ENCODE measurements at regions not wholly inside any gene's neighbourhood (a gene's known extent, or its start where the extent isn't known, plus 50 kb on each side); places are given as distances from the start of the nearest gene placed in this dataset.

DNA sequence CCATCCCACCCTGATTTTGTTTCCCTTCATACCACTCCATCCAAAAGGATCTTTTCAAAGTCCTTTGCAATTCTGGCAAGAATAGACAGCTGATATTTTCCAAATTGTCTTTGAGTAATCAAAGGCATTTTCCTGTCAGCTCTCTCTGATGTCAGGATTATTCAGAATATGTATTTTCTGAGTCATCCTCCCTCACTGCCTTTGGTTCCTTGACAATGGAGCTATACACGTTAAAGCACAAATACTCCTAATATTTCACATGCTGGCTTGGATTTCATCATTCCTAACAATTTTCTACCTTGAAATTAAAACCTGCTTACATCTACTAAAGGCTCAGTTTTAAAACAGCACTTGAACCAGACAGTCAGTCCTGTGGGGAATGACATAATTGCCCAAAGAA lies 379.4 kb downstream of the GADD45G start (continued):
- TF ChIP-seq, protein P1, sequence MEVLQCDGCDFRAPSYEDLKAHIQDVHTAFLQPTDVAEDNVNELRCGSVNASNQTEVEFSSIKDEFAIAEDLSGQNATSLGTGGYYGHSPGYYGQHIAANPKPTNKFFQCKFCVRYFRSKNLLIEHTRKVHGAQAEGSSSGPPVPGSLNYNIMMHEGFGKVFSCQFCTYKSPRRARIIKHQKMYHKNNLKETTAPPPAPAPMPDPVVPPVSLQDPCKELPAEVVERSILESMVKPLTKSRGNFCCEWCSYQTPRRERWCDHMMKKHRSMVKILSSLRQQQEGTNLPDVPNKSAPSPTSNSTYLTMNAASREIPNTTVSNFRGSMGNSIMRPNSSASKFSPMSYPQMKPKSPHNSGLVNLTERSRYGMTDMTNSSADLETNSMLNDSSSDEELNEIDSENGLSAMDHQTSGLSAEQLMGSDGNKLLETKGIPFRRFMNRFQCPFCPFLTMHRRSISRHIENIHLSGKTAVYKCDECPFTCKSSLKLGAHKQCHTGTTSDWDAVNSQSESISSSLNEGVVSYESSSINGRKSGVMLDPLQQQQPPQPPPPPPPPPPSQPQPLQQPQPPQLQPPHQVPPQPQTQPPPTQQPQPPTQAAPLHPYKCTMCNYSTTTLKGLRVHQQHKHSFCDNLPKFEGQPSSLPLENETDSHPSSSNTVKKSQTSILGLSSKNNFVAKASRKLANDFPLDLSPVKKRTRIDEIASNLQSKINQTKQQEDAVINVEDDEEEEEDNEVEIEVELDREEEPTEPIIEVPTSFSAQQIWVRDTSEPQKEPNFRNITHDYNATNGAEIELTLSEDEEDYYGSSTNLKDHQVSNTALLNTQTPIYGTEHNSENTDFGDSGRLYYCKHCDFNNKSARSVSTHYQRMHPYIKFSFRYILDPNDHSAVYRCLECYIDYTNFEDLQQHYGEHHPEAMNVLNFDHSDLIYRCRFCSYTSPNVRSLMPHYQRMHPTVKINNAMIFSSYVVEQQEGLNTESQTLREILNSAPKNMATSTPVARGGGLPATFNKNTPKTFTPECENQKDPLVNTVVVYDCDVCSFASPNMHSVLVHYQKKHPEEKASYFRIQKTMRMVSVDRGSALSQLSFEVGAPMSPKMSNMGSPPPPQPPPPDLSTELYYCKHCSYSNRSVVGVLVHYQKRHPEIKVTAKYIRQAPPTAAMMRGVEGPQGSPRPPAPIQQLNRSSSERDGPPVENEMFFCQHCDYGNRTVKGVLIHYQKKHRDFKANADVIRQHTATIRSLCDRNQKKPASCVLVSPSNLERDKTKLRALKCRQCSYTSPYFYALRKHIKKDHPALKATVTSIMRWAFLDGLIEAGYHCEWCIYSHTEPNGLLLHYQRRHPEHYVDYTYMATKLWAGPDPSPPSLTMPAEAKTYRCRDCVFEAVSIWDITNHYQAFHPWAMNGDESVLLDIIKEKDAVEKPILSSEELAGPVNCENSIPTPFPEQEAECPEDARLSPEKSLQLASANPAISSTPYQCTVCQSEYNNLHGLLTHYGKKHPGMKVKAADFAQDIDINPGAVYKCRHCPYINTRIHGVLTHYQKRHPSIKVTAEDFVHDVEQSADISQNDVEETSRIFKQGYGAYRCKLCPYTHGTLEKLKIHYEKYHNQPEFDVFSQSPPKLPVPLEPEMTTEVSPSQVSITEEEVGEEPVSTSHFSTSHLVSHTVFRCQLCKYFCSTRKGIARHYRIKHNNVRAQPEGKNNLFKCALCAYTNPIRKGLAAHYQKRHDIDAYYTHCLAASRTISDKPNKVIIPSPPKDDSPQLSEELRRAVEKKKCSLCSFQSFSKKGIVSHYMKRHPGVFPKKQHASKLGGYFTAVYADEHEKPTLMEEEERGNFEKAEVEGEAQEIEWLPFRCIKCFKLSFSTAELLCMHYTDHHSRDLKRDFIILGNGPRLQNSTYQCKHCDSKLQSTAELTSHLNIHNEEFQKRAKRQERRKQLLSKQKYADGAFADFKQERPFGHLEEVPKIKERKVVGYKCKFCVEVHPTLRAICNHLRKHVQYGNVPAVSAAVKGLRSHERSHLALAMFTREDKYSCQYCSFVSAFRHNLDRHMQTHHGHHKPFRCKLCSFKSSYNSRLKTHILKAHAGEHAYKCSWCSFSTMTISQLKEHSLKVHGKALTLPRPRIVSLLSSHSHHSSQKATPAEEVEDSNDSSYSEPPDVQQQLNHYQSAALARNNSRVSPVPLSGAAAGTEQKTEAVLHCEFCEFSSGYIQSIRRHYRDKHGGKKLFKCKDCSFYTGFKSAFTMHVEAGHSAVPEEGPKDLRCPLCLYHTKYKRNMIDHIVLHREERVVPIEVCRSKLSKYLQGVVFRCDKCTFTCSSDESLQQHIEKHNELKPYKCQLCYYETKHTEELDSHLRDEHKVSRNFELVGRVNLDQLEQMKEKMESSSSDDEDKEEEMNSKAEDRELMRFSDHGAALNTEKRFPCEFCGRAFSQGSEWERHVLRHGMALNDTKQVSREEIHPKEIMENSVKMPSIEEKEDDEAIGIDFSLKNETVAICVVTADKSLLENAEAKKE (CRISPR knock-in tag; IDR thresholded peaks at IDR 0.05) = no peak
- no peak for TF ChIP-seq EZH2phosphoT487 (IDR thresholded peaks at IDR 0.05; ENCODE audit: unreplicated experiment)

DNA sequence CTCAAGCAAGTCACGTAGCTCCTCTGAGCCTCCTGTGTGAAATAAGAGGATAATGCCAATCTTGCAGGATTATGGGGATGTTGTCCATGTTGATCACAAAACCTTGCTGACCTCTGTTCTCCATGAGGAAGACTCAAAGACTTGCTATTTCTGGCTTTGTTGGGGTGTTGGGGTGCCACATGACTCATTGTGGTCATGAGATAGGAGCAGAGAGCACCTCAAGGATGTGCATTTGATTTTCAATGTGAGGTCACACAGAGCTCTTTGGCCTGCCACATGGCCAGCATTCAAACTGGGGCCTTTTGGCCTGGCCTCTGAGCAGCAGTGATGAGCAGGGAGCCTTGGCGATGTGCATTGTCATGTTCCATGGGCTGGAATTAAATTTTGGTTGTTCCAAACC lies 380.3 kb downstream of the GADD45G start:
- H3K27me3 Mint-ChIP-seq (ENCODE audit: insufficient read depth, low read depth, poor library complexity) = no peaks in the 10 kb centered on the region
- no peak overlapping the region for H3K27ac Mint-ChIP-seq
- Histone ChIP-seq H3K4me2 (no peak overlapping the region), H3K79me2 (replicated peaks; ENCODE audit: insufficient read depth) (no peaks in the 10 kb centered on the region), H3K9me2 (ENCODE audit: insufficient read depth) (0 out of 2 replicates have a peak, but pooled peaks cover 10% of the 10 kb centered on the region), H4K20me1 (replicated peaks; ENCODE audit: insufficient read depth) (no peaks in the 10 kb centered on the region), H3K4me3 (no peak overlapping the region), H3K27me3 (ENCODE audit: insufficient read depth) (no peaks in the 10 kb centered on the region), H3K27ac (ENCODE audit: low read depth) (no peak overlapping the region), H3K36me3 (ENCODE audit: insufficient read depth) (no peaks in the 10 kb centered on the region), H2AFZ (no peak overlapping the region), H3K4me1 (ENCODE audit: insufficient read depth) (no peaks in the 10 kb centered on the region), H3F3A (replicated peaks; ENCODE audit: low read depth) (no peaks in the 10 kb centered on the region)
- H3K4me3 Mint-ChIP-seq = no peak overlapping the region
- no peaks in the 10 kb centered on the region for H3K4me1 Mint-ChIP-seq
- H3K9me3 Mint-ChIP-seq = peaks cover 17% of the 10 kb centered on the region; the same call in 2 of the 3 replicates
- DNase-seq (ENCODE audit: low spot score) (no peak), ATAC-seq (no peak)
- 0 out of 3 replicates have a peak, but pooled peaks cover under 1% of the 10 kb centered on the region for H3K36me3 Mint-ChIP-seq (ENCODE audit: low read depth)
- TF ChIP-seq POLR2AphosphoS5 (IDR thresholded peaks at IDR 0.05; ENCODE audit: low read depth) (no peak), EZH2phosphoT487 (IDR thresholded peaks at IDR 0.05; ENCODE audit: unreplicated experiment) (no peak), JUNB (IDR thresholded peaks at IDR 0.05; ENCODE audit: unreplicated experiment) (no peak), ZNF114 (CRISPR knock-in tag; IDR thresholded peaks at IDR 0.05) (no peak), STAT1 (IDR thresholded peaks at IDR 0.05; ENCODE audit: unreplicated experiment) (no peak), EZH2 (IDR thresholded peaks at IDR 0.05; ENCODE audit: low read depth, unreplicated experiment) (no peak)
- TF ChIP-seq, protein P2, sequence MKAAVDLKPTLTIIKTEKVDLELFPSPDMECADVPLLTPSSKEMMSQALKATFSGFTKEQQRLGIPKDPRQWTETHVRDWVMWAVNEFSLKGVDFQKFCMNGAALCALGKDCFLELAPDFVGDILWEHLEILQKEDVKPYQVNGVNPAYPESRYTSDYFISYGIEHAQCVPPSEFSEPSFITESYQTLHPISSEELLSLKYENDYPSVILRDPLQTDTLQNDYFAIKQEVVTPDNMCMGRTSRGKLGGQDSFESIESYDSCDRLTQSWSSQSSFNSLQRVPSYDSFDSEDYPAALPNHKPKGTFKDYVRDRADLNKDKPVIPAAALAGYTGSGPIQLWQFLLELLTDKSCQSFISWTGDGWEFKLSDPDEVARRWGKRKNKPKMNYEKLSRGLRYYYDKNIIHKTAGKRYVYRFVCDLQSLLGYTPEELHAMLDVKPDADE (IDR thresholded peaks at IDR 0.05) = no peak
- TF ChIP-seq, protein P3, sequence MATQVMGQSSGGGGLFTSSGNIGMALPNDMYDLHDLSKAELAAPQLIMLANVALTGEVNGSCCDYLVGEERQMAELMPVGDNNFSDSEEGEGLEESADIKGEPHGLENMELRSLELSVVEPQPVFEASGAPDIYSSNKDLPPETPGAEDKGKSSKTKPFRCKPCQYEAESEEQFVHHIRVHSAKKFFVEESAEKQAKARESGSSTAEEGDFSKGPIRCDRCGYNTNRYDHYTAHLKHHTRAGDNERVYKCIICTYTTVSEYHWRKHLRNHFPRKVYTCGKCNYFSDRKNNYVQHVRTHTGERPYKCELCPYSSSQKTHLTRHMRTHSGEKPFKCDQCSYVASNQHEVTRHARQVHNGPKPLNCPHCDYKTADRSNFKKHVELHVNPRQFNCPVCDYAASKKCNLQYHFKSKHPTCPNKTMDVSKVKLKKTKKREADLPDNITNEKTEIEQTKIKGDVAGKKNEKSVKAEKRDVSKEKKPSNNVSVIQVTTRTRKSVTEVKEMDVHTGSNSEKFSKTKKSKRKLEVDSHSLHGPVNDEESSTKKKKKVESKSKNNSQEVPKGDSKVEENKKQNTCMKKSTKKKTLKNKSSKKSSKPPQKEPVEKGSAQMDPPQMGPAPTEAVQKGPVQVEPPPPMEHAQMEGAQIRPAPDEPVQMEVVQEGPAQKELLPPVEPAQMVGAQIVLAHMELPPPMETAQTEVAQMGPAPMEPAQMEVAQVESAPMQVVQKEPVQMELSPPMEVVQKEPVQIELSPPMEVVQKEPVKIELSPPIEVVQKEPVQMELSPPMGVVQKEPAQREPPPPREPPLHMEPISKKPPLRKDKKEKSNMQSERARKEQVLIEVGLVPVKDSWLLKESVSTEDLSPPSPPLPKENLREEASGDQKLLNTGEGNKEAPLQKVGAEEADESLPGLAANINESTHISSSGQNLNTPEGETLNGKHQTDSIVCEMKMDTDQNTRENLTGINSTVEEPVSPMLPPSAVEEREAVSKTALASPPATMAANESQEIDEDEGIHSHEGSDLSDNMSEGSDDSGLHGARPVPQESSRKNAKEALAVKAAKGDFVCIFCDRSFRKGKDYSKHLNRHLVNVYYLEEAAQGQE (IDR thresholded peaks at IDR 0.05; ENCODE audit: unreplicated experiment) = no peak

All from GM23338 (cell line).